Activated T-cell treated with anti-CD3 and anti-CD28 coated beads for 1 hour (primary cell): ENCODE measurements at regions not wholly inside any gene's neighbourhood (a gene's known extent, or its start where the extent isn't known, plus 50 kb on each side); places are given as distances from the start of the nearest gene placed in this dataset.

Source experiments
- DNase-seq: peaks from one replicate; pipeline ENCODE4 v3.0.0-alpha.2; 2020; ENCODE audit warnings: low read depth

DNA sequence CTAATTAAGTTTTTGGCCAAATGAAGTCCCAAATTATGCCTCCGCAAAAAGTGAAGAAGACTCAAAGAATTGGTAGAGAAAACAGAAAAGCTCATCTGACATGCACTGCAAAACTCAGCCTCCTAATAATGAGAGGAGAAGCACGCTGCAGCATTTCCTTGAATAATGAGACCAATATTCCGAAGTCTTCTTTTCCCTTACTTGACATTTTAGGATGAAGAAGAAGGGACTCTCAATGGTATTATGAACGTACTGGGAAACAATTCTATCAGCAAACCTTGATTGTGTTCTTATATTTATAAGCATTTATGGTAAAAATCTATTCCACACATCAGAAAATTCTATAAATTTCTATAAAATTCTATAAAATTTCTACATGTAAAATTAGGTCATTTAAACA, 733.9 kb upstream of the ACVR2A start:
- no peak for DNase-seq

DNA sequence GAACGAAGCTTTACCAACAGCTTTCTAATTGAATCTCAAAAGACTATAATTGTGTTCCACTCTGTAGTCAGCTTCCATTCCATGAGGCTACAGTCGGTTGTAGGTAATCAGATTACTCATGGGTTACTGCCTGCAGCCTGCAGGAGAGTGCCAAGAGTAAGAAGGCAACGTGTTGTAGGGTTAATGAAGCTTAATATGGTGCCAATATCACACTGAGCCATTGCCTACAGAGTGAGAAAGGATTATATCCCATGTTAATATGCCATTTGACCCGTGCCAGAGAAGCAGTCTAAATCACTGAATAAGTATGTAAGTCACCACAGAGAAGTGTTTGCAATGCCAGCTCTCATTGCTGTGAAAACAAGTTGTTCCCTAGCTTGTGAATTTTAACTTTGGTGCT, 734.5 kb upstream of the ACVR2A start:
- DNase-seq, result no peak

DNA sequence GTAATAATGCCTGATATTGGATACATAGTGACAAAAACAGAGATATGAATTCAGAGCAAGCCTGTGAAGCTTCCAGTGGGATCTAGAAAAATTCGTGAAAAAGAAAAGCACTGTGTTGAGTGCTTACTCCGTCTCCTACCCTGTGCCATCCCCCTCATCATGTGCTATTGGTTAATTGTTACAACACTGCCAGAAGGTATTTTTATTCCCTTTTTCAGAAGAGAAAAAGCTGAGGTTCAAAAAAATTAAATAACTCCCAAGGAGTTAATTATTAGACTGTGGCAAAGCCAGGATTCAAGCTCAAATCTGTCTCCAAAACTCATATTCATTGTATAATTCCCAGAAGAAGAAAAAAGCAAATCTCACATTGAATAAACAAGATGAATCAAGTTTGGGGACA, 735.5 kb upstream of the ACVR2A start:
- DNase-seq, result no peak

DNA sequence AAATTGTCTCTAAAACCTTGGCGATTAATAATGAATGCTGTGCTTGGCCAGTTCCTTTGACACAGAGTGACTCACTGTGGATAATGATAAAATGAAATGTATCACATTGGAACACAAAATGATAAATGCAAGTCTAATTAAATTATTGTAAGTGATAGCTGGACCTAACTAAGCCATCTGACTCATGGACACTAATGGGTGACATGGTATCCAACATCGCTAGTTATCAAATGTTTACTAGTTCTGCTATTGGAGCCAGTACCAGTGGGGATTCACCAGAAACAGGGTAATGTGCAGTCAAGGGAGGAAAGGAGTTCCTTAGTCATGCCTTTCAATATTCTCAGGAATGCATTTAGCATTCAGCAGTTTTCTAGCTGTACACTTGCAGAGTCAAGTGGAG, 736.3 kb upstream of the ACVR2A start:
- DNase-seq, result no peak

DNA sequence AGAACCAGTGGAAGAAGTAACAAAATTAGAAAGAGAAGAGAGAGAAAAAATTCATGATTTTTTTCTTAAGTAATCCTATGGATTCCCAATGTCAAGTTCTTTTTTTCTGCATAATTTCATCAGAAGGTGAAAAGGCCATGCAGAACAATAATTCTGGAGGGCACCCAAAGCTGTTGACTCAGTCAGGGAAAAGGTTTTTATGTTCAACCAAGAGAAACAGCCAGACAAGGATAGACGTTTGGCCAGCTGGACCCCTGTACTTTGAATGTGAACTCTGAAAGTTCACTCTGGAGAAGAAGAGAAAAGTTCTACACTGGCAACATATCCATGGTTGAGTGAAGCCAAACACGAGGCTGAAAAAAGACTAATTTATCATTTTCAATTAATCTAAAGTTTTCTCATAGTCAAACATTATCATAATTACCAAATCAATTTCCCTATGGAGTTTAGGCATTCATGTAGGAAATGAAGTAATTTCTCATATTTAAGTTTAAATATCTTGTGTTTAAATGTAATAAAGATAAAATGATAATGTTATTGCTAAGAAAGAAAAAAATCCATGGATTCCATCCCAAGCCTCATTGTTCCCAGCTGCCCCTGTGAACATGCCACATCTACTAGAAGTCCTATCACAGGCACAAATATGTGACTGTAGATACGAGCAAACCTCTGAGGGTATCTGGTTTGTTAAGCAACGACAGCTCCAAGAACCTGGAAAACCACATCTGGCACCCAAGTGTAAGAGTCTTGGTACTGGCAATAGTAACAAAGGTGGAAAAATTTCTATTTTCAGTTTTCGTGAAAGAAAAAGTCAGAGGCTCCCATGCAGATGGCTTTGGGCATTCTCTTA, 742.7 kb upstream of the ACVR2A start:
- no peak for DNase-seq

DNA sequence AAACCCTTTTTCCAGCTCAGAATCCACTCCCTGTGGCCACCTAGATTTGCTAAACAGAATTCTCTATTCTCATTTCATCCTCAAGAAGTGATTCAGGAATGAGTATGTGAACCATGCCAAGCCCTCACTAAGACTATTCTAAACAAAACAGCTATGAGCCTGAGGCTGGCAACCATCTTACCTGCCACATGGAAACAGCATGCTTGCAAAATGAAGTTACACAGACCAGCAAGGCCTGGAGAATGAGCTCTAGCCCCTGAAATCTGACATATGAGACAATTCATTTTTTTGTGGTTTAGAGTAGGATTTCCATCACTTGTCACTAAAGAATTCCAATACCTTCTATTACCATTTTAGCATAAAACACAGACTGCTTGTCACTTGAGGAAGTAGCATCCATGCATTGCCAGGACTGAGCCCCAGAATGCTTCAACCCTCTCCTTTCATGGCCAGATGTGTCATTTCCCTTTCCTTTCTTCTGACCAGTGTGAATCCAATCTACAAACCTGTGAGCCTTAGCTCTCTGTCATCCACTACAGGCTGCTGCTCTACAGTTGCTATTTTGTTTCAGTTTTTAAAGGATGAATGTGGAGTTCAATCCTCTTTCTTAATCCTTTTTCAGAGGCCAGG, 744.3 kb upstream of the ACVR2A start:
- no peak for DNase-seq

DNA sequence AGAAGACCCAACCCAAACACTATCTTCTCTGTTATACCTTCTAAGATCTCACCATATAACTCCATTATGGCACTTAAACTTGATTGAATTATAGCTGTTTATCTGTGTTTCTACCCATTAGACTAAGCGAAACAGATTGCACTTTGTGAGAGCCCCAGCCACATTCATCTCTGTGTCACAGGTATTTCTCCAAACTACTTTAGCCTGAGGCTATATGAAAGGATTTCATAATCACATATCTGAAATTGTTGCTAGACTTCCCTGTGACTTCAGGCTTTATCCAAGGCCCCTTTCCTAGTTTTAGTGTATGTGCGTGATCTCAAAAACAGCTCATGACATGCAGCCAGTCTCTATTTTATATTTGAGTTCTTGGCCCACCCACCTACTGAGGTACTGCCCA, 745.0 kb upstream of the ACVR2A start:
- DNase-seq, result no peak

DNA sequence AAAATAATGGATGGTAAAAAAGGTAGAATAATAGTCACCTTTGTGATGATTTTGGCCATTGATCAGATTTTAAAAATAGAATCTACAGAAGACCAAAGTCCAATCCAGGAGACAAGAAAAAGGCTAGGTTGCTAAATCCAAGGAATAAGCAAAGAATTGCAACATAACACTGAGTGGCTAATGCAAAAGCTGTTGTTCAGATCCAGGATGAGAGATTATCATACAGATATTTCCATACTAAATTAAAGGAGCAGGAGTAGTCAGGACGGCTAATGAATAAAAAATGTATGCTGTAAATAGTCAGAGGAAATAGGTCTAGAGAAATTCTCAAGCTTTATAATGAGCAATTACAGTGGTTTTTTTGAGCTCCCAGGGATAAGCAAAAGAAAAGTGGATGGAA, 745.9 kb upstream of the ACVR2A start:
- no peak for DNase-seq

DNA sequence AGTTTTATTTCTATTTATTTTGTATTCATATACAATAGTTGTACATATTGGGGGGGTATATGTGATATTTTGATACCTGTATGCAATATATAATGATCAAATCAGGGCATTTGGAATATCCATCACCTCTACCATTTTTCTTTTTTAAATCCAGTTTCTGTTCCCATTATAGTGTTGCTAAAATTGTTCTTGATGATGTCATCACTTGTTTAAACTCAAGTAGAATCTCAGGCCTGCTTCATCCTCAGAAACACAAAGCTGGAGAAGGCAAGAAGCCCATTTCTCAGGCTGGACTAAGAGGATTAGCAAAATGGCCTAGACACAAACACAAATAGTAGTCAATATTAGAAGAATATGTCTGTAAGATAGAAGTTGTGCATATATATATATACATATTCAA, 747.1 kb upstream of the ACVR2A start:
- DNase-seq, result no peak

DNA sequence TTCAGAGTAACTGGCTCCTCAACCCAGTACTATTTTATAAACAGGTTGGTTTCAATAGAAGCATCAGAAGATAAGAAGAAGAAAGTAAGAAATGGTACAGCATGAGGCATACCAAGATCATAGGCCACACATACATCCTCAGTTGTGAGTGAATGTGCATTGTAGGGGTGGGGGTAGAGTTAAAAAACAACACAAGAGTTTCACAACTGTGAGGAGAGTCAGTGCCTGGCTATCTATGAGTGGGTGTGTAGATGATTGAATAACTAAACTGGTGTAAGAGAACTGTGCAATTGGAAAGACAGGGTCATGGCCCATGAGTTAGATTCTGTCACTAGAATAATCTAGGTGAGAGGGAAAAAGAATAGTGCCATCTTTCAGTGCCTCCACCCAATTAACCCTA, 748.2 kb upstream of the ACVR2A start:
- no peak for DNase-seq

DNA sequence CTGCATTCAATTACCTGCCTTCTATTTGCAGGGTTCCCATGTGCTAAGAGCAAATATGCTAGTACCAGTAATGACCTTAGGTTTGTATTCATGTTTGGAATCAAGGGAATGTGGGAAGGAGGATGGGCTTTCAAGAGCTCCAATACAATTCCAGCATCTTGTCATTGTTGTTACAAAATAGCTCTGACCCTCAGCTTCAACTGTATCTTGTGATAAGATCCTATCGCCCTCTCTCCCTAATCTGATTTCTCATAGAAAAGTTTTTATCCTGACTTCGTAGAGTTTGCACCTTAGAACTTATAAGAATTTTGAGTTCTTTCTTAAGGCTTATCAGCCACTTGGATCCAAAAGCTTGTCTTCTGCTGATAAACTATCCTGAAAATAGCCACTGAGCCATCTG, 749.5 kb upstream of the ACVR2A start:
- no peak for DNase-seq

DNA sequence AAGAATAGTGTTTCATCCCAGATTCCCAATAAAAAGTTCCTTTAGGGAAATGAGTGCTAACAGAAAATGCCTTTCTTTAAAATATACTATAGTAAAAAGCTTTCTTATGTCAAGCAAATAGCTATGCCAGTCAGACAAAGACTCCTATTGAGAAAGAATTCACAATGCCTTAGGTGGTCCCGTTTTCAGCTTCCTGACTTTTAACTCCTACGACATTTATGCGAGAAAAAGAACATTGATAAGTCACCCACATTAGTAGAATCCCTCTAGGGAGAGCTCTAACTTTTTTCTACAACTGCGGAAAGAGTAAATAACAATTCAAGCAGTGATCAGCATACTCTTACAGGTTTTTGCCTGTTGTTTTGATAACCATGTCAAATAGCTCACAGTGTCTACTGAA, 750.8 kb upstream of the ACVR2A start:
- no peak for DNase-seq

DNA sequence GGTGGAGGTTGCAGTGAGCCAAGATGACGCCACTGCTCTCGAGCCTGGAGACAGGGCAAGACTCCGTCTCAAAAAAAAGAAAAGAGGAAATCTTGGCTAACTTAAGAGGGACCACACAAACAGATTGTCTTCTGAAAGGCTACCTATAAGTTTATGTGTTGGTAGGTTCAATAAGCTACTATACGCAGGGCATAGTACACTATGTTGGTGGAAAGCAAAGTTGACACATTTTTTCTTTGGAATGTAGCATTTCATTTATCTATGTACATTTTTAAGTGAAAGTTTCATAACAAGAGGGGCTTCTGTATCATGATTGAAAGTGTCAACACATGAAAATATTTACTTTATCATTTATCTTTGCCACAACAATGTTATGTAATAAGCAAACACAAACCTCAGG, 752.6 kb upstream of the ACVR2A start:
- DNase-seq, result no peak

DNA sequence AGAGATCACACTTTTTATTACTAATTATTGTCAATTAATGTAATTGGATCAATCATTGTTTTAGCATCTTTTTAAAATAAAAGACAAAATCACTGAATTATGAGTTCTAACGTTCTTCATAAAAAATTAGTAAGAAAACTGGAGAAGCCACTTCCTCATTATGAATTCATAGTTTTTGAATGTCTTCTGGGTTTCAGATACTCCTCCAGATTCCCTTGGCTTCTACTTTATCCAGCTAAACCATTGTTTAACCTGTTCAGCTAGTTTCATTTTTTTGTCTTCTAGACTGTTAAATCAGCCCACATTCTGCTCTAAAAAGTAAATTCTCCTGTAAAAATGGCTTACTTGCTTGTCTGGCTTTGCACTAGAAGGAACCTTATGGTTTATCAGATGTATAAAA, 753.4 kb upstream of the ACVR2A start:
- DNase-seq, result no peak

DNA sequence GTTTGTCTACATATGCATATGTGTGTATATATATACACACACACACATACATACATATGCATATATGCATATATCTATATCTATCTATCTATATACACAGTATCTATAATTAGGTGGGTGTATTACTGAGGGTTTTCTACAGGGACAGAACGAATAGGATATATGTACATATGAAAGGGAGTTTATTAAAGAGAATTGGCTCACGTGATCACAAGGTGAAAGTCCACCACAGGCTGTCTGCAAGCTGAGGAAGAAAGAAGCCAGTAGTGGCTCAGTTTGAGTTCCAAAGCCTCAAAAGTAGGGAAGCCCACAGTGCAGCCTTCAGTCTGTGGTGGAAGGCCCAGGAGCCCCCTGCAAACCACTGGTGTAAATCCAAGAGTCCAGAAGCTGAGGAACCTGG, 756.0 kb upstream of the ACVR2A start:
- no peak for DNase-seq

DNA sequence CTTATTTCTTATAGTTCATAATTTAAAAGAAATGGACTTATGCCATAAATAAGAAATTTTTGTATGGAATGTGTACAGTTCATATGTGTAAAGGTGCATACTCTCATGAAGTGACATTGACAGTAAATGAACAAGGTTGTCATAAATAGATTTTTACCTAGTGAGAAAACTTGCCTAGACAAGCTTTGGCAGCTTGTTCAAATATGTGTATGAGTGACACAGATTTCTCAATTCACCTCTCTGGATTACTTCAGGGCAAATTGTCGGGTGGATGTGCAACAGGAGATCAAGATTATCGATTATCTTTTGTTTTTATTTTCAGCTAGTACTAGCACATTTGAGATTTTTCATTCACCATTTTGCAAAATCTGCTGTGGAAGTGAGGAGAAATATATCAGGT, 758.1 kb upstream of the ACVR2A start:
- DNase-seq, result no peak

DNA sequence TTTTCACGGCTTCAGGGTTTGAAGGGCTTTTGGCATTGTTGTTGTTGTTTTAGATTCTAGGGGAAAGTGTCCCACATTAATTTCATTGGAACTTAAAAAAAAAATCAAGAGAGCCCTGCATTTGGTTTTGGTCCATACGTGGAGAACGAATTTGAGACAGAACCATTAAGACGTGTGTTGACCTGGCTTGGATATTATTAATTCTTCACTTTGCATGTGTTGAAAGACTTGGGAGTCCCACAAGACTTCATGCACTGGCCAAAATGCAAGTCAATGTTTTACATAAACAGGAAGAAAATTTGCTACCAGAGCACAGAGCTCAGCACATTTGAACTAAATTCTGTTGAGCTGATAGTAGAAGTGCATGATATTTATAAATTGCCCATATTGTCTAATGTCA, 761.2 kb upstream of the ACVR2A start:
- no peak for DNase-seq

DNA sequence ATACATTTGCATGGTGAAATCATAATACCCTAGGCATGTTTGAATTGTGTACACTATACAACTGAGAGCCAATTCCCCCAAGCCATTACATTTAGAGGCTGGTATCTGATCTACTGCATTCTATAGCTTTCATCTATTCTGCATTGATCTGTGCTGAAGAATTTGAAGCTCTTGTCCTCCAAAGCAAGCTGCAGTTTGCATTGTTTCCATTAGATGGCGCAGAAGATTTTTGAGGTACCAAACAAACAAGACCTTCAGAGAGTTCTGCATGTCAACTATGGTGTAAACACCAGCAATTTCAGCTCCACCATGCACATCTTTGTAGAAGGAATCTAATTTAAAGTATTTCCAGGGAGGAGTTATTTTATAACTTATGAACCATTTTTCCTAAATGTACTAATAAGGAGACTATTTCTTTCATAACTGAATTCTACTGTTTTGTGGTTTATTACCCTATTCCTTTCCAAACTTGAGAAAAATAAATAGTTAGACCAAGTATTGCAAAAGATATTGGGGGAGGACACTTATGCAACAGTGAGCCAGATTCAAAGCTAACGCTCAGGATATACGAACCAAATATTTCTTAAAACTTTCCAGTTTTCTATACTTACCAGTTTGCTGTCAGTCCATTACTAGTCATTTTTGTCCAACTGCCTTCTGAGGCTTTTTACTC, 761.8 kb upstream of the ACVR2A start:
- DNase-seq, result peak; percentile 16

DNA sequence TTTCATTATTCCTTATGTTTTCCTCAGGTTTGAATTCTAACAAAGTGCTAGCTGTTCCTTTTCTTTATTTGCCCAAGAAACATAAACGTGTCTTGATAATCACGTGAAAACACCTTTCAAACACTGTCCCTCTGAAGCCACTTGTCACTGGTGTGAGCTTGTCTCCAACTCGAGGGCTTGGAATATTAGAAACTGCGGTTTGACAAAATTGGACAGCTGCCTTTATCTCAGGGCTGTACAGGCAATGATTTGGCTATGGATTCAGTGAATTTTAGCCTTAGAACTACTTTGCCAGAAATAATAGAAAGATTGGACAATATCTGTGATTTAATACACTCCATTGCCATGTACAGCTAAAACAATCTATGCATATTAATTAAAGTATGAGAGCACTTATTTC, 763.0 kb upstream of the ACVR2A start:
- DNase-seq, result no peak

DNA sequence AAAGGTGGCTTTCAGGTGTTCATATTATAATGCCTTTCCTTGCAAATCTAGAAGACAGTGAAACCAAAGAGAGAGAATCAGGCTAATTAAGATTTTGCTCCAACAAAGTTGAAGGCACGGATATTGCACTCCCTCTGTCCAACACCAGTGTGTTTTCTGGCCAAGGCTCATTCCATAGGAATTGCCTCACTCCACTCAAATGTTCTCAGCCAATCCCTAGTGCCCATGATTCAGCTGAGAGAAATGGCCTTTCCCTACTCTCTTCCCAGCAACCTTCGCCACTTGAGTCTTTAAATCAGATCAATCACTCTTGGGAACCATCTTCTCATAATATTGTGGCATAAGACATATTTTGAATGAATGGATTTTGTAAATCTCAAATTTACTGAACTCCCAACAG, 768.2 kb upstream of the ACVR2A start:
- DNase-seq, result no peak

DNA sequence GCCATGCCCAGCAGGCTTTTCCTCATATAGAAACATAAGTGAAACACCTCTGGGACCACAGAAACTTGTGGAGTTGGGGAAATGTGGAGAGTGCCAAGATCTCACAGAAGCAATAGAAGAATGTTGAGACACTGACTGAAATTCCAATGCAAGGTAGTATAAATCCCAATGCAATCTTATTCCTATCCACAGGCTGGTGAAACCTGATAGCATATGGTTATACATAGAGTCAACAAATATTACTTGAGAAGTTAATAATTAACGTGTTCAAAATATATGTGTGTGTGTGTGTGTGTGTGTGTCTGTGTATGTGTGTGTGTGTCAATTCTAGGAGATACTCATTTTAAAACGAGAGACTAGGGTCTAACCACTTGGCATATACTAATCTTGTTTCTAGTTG, 776.8 kb upstream of the ACVR2A start:
- DNase-seq, result no peak

DNA sequence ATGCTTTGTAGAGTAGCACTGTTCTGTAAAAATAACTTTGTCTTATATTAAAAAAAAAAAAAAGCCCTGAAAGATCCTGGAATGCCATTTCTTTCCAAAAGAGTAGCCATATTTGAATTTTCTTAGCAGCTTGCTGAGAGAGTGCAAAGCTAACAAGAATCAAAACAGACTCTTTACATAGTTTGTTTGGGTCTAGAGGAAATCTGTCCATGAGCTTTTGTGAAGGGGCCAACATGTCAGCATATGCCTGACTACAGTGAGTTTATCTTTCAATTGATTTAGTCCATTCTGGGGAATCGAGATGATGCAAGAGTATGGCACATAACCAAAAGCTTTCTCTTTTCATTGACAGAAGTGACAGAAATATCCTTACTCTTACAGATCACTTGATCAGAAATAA, 777.7 kb upstream of the ACVR2A start:
- no peak for DNase-seq

DNA sequence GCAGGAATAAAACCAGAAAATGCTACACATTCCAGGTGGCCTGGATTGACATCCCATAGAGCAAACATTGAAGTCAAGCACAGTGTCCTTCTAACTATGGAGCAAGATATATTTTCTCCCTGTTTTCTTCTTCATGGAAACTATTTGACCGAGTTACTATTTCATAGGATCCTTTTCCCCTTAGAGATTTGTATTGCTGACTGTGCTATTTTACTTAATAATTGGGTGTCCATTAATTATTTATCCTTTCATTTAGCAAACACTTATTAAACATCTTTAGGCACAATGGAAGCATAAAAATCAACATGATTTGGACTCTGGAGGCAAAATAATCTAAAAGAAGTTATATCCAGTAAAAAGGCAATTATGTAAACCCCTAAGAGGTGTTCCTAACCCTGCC, 782.8 kb upstream of the ACVR2A start:
- DNase-seq, result no peak

DNA sequence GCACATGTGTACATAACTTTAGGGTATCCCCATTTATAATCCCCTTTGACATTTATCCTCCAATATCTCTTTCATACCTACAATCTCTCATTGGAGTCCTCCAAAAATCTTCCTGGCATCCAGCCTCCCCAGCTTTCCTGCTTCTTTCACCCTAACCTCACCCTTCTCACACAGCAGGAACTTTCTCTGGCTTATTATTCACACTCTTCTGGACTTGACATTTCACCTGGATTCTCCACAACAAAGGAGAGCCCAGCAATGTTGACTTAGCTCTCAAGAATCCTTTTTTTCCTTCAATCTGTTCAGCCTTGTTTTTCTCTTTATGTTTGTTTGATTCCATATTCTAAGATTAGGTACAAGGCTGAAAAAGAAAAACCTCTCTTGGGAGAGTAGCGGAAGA, 783.6 kb upstream of the ACVR2A start:
- no peak for DNase-seq
